ENCODE measurements at regions not wholly inside any gene's neighbourhood (a gene's known extent, or its start where the extent isn't known, plus 50 kb on each side); places are given as distances from the start of the nearest gene placed in this dataset.

DNA sequence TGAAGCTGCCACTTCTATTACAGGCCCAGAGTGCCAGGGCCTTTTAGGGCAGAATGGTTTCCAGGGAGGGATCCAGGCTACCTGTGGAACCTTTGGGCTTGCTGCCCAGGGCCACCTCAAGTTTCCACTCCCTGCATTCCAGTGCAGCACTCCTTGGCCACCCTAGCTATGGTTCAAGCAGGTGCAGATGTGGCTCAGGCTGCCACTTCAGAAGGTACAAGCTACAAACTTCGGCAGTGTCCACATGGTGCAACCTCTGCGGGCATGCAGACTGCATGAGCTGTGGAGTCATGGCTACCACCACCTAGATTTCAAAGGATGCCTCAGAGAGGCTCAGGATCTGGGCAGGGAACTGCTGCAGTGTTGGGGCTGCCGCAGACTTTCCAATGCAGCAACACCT is 248.1 kb upstream of the UBE2E3 start:
- no peak overlapping the region for H3K27ac ChIP-seq
- TF ChIP-seq POLR2A (IDR thresholded peaks at IDR 0.05): no peak
- TF ChIP-seq CTCF (IDR thresholded peaks at IDR 0.05): no peak
- intact Hi-C loops (cut with DNase I; ENCODE audit: low total_unique reads): no loop called here

GRCh38 chr2:180730976-180731375 is 249.4 kb upstream of the UBE2E3 start:
- Histone ChIP-seq H3K27me3 (no peaks in the 10 kb centered on the region), H3K4me3 (no peak overlapping the region), H3K36me3 (no peaks in the 10 kb centered on the region), H3K27ac (no peak overlapping the region), H3K9me3 (no peaks in the 10 kb centered on the region), H3K4me1 (no peaks in the 10 kb centered on the region)
- DNase-seq: no peak
- no peak for TF ChIP-seq POLR2A (IDR thresholded peaks at IDR 0.05)
- intact Hi-C loops (cut with DNase I; ENCODE audit: low total_unique reads): no loop called here

More for the DNA sequence above, 248.1 kb upstream of the UBE2E3 start:
- no peaks in the 10 kb centered on the region for H3K4me1 ChIP-seq
- no peaks in the 10 kb centered on the region for H3K9me3 ChIP-seq
- no peak overlapping the region for H3K4me3 ChIP-seq
- no peaks in the 10 kb centered on the region for H3K36me3 ChIP-seq
- no peak for DNase-seq
- no peaks in the 10 kb centered on the region for H3K27me3 ChIP-seq

DNA sequence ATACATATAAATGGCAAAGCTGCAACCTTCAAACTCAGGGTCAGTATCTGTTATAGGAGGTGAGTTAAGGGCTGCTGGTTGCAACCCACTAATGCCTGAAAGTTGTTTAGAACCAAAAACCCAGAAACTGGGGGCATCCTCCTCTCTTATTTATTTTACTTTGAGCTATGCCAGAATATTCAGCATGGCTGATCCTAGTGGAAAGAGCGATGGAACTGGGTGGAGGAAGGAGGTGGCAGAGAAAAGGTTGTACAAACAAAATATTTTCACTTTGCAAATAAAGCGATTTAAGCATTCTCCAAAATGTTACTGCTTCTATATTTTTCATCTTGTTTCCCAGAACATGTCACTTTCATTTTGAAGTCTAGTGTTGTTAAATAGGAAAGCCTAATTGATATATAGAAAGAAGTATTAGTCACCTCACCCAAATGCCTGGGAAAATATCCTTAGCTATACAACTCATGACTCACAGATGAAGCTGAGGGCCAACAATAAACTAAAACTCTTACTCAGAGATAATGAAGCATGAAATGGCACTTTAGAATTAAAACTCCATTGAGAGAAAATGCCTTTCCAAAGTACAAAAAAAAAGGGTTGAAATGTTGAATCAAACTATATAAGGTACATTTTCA is 251.4 kb upstream of the UBE2E3 start:
- H3K4me1 ChIP-seq: no peaks in the 10 kb centered on the region
- H3K9me3 ChIP-seq: no peaks in the 10 kb centered on the region
- H3K36me3 ChIP-seq: no peaks in the 10 kb centered on the region
- TF ChIP-seq CTCF (IDR thresholded peaks at IDR 0.05) (no peak), POLR2A (IDR thresholded peaks at IDR 0.05) (no peak)
- no peak overlapping the region for H3K27ac ChIP-seq
- intact Hi-C loops (cut with DNase I; ENCODE audit: low total_unique reads): no loop called here
- no peak overlapping the region for H3K4me3 ChIP-seq
- no peaks in the 10 kb centered on the region for H3K27me3 ChIP-seq
- DNase-seq: no peak

GRCh38 chr2:180723712-180724111 is 256.7 kb upstream of the UBE2E3 start:
- DNase-seq: no peak
- intact Hi-C loops (cut with DNase I; ENCODE audit: low total_unique reads): no loop called here
- TF ChIP-seq CTCF (IDR thresholded peaks at IDR 0.05): no peak
- TF ChIP-seq POLR2A (IDR thresholded peaks at IDR 0.05): no peak
- H3K36me3 ChIP-seq: no peaks in the 10 kb centered on the region
- no peaks in the 10 kb centered on the region for H3K4me1 ChIP-seq
- H3K9me3 ChIP-seq: no peaks in the 10 kb centered on the region
- no peak overlapping the region for H3K4me3 ChIP-seq
- H3K27ac ChIP-seq: no peak overlapping the region
- no peaks in the 10 kb centered on the region for H3K27me3 ChIP-seq

GRCh38 chr2:180722551-180723239 is 257.7 kb upstream of the UBE2E3 start:
- H3K4me1 ChIP-seq: no peaks in the 10 kb centered on the region

More at GRCh38 chr2:180722551-180723239, 257.7 kb upstream of the UBE2E3 start:
- intact Hi-C loops (cut with DNase I; ENCODE audit: low total_unique reads): no loop called here
- Histone ChIP-seq H3K9me3 (no peaks in the 10 kb centered on the region), H3K27ac (no peak overlapping the region), H3K36me3 (no peaks in the 10 kb centered on the region), H3K27me3 (no peaks in the 10 kb centered on the region), H3K4me3 (no peak overlapping the region)
- TF ChIP-seq CTCF (IDR thresholded peaks at IDR 0.05): no peak
- no peak for DNase-seq
